Peyer's patch (tissue), 4 donors: ENCODE measurements at regions not wholly inside any gene's neighbourhood (a gene's known extent, or its start where the extent isn't known, plus 50 kb on each side); places are given as distances from the start of the nearest gene placed in this dataset.

Experiments used
- DNase-seq, 3 donors: peaks; one replicate each; pipeline ENCODE4 v3.0.0-alpha.2; 2017 to 2019
- H3K27ac ChIP-seq, 4 donors: fragments of 200-600 bp; sonication (generic); one replicate each; pipeline ENCODE4 v1.5.1; 2016 to 2019
- H3K27me3 ChIP-seq, 2 donors: fragments of 200-600 bp; sonication (generic); one replicate each; pipeline ENCODE4 v1.5.1; 2019
- H3K36me3 ChIP-seq, 3 donors: fragments of 200-600 bp; sonication (generic); one replicate each; pipeline ENCODE4 v1.5.1; 2016 to 2019
- H3K4me1 ChIP-seq, 4 donors: fragments of 200-600 bp; sonication (generic); one replicate each; pipeline ENCODE4 v1.5.1; 2016 to 2019
- H3K4me3 ChIP-seq, 4 donors: fragments of 200-600 bp; sonication (generic); 1 replicate in 3 of 4; 2 replicates in 1 of 4; pipeline ENCODE4 v1.5.1; 2016 to 2019; ENCODE audit warnings: mild to moderate bottlenecking in 1 of 4
- H3K9me3 ChIP-seq, 4 donors: fragments of 200-600 bp; sonication (generic); one replicate each; pipeline ENCODE4 v1.5.1; 2016 to 2019; ENCODE audit warnings: mild to moderate bottlenecking in 1 of 4
- POLR2A ChIP-seq, 2 donors: fragments of 450-650 bp; IDR thresholded peaks; one replicate each; pipeline ENCODE4 v1.5.1; 2017; ENCODE audit warnings: antibody characterized with exemption in 2 of 2, mild to moderate bottlenecking in 2 of 2, moderate library complexity in 2 of 2
- TF ChIP-seq, protein P1 (sequence below), 6 experiments: fragments of 450-650 bp in 4 of 6; fragments of 200-600 bp in 2 of 6; sonication (generic) in 1 of 6; IDR thresholded peaks; one replicate each; pipeline ENCODE4 v1.5.1; 2017 to 2019; ENCODE audit warnings: antibody characterized with exemption in 6 of 6, mild to moderate bottlenecking in 3 of 6, moderate library complexity in 1 of 6

DNA sequence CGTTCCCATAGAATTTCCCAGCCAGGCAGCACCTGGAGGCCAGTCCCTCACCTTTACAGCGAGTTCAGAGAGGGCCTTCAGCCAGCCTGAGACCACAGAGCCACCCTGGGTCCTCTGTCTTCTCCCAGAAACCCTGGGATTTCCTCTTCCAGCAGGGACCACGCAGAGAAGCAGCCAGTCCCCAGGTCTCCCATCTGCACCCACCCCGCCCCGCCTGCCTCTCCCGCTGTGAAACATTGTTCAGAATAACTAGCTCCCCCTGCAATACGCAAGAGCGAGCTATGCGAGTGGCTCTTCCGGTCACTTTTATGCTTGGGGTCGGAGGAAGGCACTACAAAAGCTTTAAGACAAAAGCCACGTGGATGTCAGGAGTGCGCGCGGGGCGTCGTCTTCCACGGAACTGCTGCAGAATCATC is 77.8 kb downstream of the SERPINA3 start:
- H3K27ac ChIP-seq: no peak overlapping the region
- no peak for DNase-seq
- H3K4me3 ChIP-seq: no peak overlapping the region
- no peak for TF ChIP-seq POLR2A (IDR thresholded peaks at IDR 0.05)
- TF ChIP-seq, protein P1, sequence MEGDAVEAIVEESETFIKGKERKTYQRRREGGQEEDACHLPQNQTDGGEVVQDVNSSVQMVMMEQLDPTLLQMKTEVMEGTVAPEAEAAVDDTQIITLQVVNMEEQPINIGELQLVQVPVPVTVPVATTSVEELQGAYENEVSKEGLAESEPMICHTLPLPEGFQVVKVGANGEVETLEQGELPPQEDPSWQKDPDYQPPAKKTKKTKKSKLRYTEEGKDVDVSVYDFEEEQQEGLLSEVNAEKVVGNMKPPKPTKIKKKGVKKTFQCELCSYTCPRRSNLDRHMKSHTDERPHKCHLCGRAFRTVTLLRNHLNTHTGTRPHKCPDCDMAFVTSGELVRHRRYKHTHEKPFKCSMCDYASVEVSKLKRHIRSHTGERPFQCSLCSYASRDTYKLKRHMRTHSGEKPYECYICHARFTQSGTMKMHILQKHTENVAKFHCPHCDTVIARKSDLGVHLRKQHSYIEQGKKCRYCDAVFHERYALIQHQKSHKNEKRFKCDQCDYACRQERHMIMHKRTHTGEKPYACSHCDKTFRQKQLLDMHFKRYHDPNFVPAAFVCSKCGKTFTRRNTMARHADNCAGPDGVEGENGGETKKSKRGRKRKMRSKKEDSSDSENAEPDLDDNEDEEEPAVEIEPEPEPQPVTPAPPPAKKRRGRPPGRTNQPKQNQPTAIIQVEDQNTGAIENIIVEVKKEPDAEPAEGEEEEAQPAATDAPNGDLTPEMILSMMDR (IDR thresholded peaks at IDR 0.05): no peak
- no peaks in the 10 kb centered on the region for H3K9me3 ChIP-seq
- H3K4me1 ChIP-seq: peaks cover 0 to 7% (median 0%) of the 10 kb centered on the region in 4 donors
- H3K27me3 ChIP-seq: no peaks in the 10 kb centered on the region
- H3K36me3 ChIP-seq: no peaks in the 10 kb centered on the region

DNA sequence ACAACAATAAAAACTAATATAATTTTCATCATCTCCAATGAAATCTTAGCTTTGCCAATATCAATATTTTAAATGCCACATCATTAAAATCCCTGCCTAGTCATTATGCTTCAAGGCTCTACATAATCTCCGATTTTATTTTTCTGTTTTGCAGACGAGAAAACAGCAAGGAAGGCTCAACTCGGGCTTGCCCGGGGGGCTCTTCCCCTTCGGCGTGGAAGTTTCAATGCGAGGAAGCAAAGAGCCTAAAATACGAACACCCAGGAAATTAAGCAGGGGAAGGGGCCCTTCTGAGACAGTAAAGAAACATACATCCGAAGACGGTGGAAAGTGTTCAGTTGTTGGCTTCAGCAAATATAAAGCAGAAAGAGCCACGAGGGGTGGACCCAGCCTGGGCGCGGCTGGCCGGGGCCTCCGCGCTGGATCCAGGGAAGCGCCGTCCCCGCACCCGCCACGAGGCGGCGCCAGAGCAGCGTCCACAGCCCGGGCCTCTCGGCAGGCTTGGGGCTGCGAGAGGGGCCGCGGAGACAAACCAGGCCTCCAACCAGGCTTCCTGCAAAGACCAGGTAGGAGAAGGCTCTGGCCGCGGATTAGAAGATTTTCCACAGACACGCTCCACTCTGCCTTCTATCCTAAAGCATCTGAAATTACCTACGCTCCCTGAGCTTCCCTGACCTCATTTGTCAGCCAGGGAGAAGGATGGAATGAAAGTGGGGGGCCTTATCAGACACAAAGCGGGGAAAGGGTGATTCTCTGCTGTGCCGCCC is 77.2 kb downstream of the SERPINA3 start:
- peak in 2 of 3 donors; percentile 55 to 78 for DNase-seq
- no peak for TF ChIP-seq POLR2A (IDR thresholded peaks at IDR 0.05)
- TF ChIP-seq, protein P1 (IDR thresholded peaks at IDR 0.05): peak; percentile 28 to 83 (median 68)

DNA sequence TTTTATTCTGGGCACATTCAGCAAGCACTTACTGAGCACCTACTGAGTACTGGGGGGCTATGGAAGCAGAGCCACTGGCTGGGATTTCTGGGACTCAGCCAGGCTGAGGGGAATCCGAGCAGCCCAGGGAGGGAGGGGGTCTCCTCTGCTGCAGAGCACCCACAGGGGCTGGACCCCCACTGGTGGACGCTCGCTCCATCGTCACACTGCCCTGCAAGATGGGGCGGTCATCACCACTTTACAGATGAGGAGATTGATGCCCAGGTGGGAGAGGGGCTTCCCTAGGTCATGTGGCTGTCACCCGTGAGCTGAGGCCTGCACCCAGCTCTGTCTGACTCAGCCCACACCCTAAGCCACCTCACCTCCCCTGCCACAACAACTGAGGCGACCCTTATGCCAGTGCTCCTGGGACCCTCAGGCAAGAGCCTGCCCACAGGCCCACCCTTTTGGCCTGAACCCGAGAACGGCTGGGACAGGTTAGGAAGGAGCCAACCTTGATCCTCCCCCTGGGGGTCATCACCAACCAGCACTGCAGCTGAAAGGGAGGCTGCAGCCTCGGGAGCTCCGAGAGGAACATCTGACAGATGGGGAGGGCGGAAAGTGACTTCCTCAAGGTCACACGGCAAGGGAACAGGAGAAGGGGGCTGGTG is 74.4 kb downstream of the SERPINA3 start:
- no peaks in the 10 kb centered on the region for H3K36me3 ChIP-seq
- no peak for DNase-seq

More for the DNA sequence above, 77.2 kb downstream of the SERPINA3 start:
- H3K4me3 ChIP-seq: no peak overlapping the region
- no peaks in the 10 kb centered on the region for H3K36me3 ChIP-seq
- peaks cover 0 to 7% (median 0%) of the 10 kb centered on the region in 4 donors for H3K4me1 ChIP-seq
- no peaks in the 10 kb centered on the region for H3K9me3 ChIP-seq
- no peaks in the 10 kb centered on the region for H3K27me3 ChIP-seq
- H3K27ac ChIP-seq: no peak overlapping the region

DNA sequence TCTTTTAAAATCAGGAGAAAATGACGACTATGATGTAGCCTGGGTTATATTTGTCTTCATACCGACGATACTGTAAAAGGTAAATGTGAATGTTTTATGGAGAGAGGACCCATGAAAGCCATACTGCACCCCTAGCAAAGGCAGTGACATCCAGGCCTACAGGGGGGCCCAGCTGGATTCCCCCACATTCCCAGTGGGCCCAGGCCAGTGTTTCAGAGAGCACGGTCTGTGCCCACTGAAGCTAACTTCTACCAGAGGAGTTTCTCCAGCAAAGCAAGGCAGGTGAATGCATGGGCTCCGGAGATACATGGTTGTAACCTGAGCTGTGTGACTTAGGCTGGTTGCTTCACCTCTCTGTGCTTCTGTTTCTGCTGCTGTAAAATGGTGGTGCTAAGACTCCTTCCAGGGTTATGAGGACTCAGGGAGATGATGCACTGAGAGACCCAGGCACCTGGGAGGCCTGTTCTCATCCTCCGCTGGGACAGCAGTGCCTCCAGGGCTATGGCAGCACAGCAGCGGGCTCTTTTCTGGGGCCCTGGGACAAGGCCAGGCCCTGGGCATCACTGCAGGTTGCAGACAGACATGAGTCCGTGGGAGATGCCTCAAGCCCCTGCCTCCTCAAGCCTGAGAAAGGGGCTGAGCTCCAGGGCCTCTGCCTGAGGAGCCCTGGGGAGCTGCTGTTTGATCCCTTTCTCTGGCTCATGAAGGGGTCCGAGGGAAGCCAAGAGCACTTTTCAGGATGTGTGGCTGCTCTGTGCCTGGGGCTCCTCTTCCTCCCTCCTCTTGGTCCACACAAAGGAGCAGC is 73.7 kb downstream of the SERPINA3 start:
- H3K9me3 ChIP-seq: no peaks in the 10 kb centered on the region
- DNase-seq: no peak
- no peak for TF ChIP-seq POLR2A (IDR thresholded peaks at IDR 0.05)
- TF ChIP-seq, protein P1 (IDR thresholded peaks at IDR 0.05): no peak
- H3K4me1 ChIP-seq: peaks cover 0 to 7% (median 0%) of the 10 kb centered on the region in 4 donors
- H3K4me3 ChIP-seq: no peak overlapping the region
- no peaks in the 10 kb centered on the region for H3K27me3 ChIP-seq
- H3K36me3 ChIP-seq: no peaks in the 10 kb centered on the region
- H3K27ac ChIP-seq: no peak overlapping the region

More for the DNA sequence above, 74.4 kb downstream of the SERPINA3 start:
- H3K27ac ChIP-seq: no peak overlapping the region
- no peak overlapping the region for H3K4me3 ChIP-seq
- H3K4me1 ChIP-seq: peaks cover 0 to 7% (median 0%) of the 10 kb centered on the region in 4 donors
- TF ChIP-seq POLR2A (IDR thresholded peaks at IDR 0.05): no peak
- TF ChIP-seq, protein P1 (IDR thresholded peaks at IDR 0.05): no peak
- no peaks in the 10 kb centered on the region for H3K9me3 ChIP-seq
- no peaks in the 10 kb centered on the region for H3K27me3 ChIP-seq

DNA sequence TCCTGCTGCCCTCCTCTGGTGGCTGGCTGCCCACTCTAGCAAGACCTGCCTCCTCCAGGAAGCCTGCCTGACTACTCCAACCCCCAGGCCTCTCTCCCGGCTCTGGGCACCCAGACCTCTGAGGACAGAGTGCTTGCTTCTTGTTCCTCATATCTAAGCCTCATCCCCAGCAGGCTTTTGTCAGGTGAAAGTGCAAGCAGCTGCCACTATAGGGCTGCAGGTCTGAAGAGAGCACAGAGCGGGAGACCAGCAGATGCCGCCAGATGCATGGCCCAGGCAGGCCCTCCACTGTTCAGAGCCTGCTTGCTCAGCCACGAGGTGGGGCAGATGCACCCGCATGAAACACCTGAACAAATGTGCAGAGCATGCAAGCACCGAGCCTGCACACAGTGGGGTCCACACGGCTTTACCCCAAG is 73.0 kb downstream of the SERPINA3 start:
- no peaks in the 10 kb centered on the region for H3K27me3 ChIP-seq
- H3K4me1 ChIP-seq: peaks cover 0 to 7% (median 0%) of the 10 kb centered on the region in 4 donors
- H3K27ac ChIP-seq: no peak overlapping the region
- H3K9me3 ChIP-seq: no peaks in the 10 kb centered on the region
- H3K4me3 ChIP-seq: no peak overlapping the region
- no peak for TF ChIP-seq POLR2A (IDR thresholded peaks at IDR 0.05)
- TF ChIP-seq, protein P1 (IDR thresholded peaks at IDR 0.05): no peak
- no peaks in the 10 kb centered on the region for H3K36me3 ChIP-seq
- no peak for DNase-seq
